GM12892 (cell line): ENCODE measurements at regions not wholly inside any gene's neighbourhood (a gene's known extent, or its start where the extent isn't known, plus 50 kb on each side); places are given as distances from the start of the nearest gene placed in this dataset.

Experiments used
- POLR2A ChIP-seq: IDR thresholded peaks from 2 replicates; pipeline ENCODE4 v1.6.1; 2011; ENCODE audit warnings: low read depth, low read length, control low read depth
- POLR2AphosphoS5 ChIP-seq: IDR thresholded peaks from 2 replicates; pipeline ENCODE4 v1.6.1; 2011; ENCODE audit warnings: low read depth, low read length, control low read depth
- TAF1 ChIP-seq: IDR thresholded peaks from 2 replicates; pipeline ENCODE4 v1.6.1; 2011; ENCODE audit warnings: low read depth, mild to moderate bottlenecking, control low read depth, low read length, borderline replicate concordance

GRCh38 chr1:17982197-17982596, 125.4 kb upstream of the IGSF21 start:
- TF ChIP-seq POLR2AphosphoS5 (no peak), POLR2A (no peak), TAF1 (no peak)
